ENCODE measurements at regions not wholly inside any gene's neighbourhood (a gene's known extent, or its start where the extent isn't known, plus 50 kb on each side); places are given as distances from the start of the nearest gene placed in this dataset.

GRCh38 chr2:74777161-74777900 lies 56.6 kb upstream of the HK2 start:
- TF ChIP-seq, protein P1, sequence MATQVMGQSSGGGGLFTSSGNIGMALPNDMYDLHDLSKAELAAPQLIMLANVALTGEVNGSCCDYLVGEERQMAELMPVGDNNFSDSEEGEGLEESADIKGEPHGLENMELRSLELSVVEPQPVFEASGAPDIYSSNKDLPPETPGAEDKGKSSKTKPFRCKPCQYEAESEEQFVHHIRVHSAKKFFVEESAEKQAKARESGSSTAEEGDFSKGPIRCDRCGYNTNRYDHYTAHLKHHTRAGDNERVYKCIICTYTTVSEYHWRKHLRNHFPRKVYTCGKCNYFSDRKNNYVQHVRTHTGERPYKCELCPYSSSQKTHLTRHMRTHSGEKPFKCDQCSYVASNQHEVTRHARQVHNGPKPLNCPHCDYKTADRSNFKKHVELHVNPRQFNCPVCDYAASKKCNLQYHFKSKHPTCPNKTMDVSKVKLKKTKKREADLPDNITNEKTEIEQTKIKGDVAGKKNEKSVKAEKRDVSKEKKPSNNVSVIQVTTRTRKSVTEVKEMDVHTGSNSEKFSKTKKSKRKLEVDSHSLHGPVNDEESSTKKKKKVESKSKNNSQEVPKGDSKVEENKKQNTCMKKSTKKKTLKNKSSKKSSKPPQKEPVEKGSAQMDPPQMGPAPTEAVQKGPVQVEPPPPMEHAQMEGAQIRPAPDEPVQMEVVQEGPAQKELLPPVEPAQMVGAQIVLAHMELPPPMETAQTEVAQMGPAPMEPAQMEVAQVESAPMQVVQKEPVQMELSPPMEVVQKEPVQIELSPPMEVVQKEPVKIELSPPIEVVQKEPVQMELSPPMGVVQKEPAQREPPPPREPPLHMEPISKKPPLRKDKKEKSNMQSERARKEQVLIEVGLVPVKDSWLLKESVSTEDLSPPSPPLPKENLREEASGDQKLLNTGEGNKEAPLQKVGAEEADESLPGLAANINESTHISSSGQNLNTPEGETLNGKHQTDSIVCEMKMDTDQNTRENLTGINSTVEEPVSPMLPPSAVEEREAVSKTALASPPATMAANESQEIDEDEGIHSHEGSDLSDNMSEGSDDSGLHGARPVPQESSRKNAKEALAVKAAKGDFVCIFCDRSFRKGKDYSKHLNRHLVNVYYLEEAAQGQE (IDR thresholded peaks at IDR 0.05; ENCODE audit: insufficient read depth in 1 of 2, low read depth in 2 of 2, low read length in 1 of 2): no peak
- TF ChIP-seq, protein P2, sequence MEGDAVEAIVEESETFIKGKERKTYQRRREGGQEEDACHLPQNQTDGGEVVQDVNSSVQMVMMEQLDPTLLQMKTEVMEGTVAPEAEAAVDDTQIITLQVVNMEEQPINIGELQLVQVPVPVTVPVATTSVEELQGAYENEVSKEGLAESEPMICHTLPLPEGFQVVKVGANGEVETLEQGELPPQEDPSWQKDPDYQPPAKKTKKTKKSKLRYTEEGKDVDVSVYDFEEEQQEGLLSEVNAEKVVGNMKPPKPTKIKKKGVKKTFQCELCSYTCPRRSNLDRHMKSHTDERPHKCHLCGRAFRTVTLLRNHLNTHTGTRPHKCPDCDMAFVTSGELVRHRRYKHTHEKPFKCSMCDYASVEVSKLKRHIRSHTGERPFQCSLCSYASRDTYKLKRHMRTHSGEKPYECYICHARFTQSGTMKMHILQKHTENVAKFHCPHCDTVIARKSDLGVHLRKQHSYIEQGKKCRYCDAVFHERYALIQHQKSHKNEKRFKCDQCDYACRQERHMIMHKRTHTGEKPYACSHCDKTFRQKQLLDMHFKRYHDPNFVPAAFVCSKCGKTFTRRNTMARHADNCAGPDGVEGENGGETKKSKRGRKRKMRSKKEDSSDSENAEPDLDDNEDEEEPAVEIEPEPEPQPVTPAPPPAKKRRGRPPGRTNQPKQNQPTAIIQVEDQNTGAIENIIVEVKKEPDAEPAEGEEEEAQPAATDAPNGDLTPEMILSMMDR (IDR thresholded peaks at IDR 0.05): no peak
- TF ChIP-seq TCF7L2 (IDR thresholded peaks at IDR 0.05; ENCODE audit: low read depth, low read length) (no peak), POLR2AphosphoS5 (IDR thresholded peaks at IDR 0.05; ENCODE audit: low read depth, low read length) (no peak), SIN3A (IDR thresholded peaks at IDR 0.05; ENCODE audit: borderline replicate concordance, insufficient read depth, low read depth, low read length) (no peak)
